ENCODE measurements at regions not wholly inside any gene's neighbourhood (a gene's known extent, or its start where the extent isn't known, plus 50 kb on each side); places are given as distances from the start of the nearest gene placed in this dataset.

GRCh38 chr5:2213121-2213730 is 330.5 kb upstream of the IRX4 start:
- TF ChIP-seq CTCF (IDR thresholded peaks at IDR 0.05; ENCODE audit: low read length) = no peak
- TF ChIP-seq EZH2 (IDR thresholded peaks at IDR 0.05; ENCODE audit: borderline replicate concordance, low read length) = no peak

Data from OCI-LY1 (cell line).